ENCODE measurements at regions not wholly inside any gene's neighbourhood (a gene's known extent, or its start where the extent isn't known, plus 50 kb on each side); places are given as distances from the start of the nearest gene placed in this dataset.

DNA sequence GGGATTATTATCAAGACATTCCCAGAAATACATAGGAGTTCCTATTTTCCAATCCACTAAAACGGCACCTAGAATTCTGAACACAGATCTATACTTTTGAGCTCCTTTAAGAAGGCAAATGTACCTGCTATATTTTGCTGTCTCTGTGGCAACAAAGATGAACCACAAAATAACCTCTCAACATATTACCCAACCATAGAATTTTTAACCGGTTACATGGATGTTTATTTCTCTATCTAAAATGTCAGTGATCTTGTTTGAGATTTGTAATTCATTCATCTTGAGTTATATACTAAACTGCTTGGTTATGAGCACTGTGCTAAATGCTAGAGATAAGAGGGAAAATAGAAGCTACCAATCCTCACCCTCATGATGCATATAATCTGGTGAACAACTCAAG is 117.5 kb upstream of the HMGCLL1 start:
- DNase-seq (ENCODE audit: low spot score), result no peak
- Mint-ChIP-seq H3K36me3 (ENCODE audit: low read depth) (no peaks in the 10 kb centered on the region), H3K27me3 (ENCODE audit: low read depth) (no peaks in the 10 kb centered on the region), H3K27ac (no peak overlapping the region), H3K4me3 (ENCODE audit: low read depth) (no peak overlapping the region), H3K4me1 (ENCODE audit: low read depth) (no peaks in the 10 kb centered on the region), H3K9me3 (no peaks in the 10 kb centered on the region)
- intact Hi-C loops (cut with micrococcal nuclease), result no loop called here

DNA sequence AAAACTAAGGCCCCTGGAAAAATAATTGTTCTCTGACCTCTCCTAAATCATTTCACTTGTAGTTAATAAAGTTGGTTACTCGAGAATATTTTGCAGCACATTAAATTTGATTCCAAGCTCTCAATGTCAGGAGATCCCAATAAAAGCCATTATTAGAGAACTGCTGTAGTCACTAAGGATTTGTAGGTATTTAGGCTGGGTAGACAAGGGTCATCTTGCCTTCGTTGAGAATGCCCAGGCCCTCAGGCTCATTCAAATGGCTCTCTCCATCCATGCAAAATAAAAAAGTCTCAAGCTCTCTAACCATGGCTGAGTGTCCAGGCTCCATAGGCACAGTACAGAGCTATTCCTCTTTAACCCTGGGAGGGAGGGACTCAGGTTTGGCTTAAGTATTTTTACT is 117.0 kb upstream of the HMGCLL1 start:
- no peaks in the 10 kb centered on the region for H3K9me3 Mint-ChIP-seq
- DNase-seq (ENCODE audit: low spot score), result no peak
- intact Hi-C loops (cut with micrococcal nuclease), result no loop called here
- no peak overlapping the region for H3K27ac Mint-ChIP-seq
- no peaks in the 10 kb centered on the region for H3K36me3 Mint-ChIP-seq (ENCODE audit: low read depth)
- H3K27me3 Mint-ChIP-seq (ENCODE audit: low read depth), result no peaks in the 10 kb centered on the region
- H3K4me3 Mint-ChIP-seq (ENCODE audit: low read depth), result no peak overlapping the region
- H3K4me1 Mint-ChIP-seq (ENCODE audit: low read depth), result no peaks in the 10 kb centered on the region

DNA sequence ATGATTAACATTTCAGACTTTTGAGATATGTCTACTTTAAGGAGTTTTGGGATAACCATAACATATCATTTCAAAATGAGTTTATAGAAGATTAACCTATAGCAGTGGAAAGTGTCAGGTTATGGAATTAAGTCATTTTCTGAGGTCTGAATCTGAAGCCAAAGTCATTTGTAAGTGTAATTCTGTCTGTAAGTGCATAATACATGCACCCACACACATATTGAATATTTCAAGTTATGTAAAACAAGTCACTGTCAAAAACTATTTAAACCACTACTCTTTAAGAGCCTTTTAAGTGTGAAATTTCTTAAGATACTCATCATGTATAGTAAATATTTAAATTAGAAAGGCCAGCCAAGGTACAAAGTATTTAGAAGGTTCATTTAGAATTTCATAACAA is 115.8 kb upstream of the HMGCLL1 start:
- Mint-ChIP-seq H3K36me3 (ENCODE audit: low read depth) (no peaks in the 10 kb centered on the region), H3K27ac (no peak overlapping the region), H3K27me3 (ENCODE audit: low read depth) (no peaks in the 10 kb centered on the region), H3K4me1 (ENCODE audit: low read depth) (no peaks in the 10 kb centered on the region), H3K9me3 (no peaks in the 10 kb centered on the region), H3K4me3 (ENCODE audit: low read depth) (no peak overlapping the region)
- no peak for DNase-seq (ENCODE audit: low spot score)
- intact Hi-C loops (cut with micrococcal nuclease), result no loop called here

DNA sequence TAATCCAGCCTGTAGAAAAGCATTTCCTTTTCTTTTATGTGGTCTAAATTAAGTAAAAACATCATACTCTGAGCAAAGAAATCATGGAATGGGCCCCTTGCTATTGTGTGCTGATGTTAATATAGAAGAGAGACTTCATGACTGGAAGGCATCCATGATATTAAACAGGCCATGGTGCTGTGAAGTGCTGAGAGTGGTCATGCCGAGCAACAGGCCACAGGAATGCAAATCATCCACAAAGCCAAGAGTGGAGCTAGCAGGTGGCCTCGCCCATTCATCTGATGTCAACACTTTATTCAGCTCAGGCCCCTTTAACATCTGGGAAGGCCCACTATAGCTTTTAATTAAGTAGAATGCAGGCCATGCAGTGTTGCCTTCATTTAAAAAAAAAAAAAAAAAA is 115.2 kb upstream of the HMGCLL1 start:
- DNase-seq (ENCODE audit: low spot score), result no peak
- Mint-ChIP-seq H3K4me1 (ENCODE audit: low read depth) (no peaks in the 10 kb centered on the region), H3K27ac (no peak overlapping the region), H3K9me3 (no peaks in the 10 kb centered on the region), H3K27me3 (ENCODE audit: low read depth) (no peaks in the 10 kb centered on the region), H3K4me3 (ENCODE audit: low read depth) (no peak overlapping the region), H3K36me3 (ENCODE audit: low read depth) (no peaks in the 10 kb centered on the region)
- intact Hi-C loops (cut with micrococcal nuclease), result no loop called here

DNA sequence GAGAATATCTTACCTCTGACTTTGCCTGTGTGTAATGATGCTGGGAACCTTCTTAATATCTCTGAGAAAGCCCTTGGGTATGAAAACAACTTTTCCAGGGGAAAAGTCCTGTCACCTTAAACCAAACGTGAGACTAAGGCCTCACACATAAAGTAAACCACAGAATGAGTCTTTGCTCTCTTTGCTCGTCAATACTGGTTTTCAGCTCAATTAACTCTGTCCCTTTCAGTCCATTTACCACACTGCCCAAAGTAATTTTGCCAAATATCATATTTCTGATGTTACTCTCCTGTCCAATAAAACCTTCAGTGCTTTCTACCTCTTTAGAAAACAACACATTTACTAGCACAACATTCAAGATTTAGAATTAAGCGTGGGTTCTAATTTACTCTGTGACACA is 100.5 kb upstream of the HMGCLL1 start:
- H3K4me1 Mint-ChIP-seq (ENCODE audit: low read depth), result no peaks in the 10 kb centered on the region
- no peak overlapping the region for H3K27ac Mint-ChIP-seq
- H3K27me3 Mint-ChIP-seq (ENCODE audit: low read depth), result no peaks in the 10 kb centered on the region
- no peak for DNase-seq (ENCODE audit: low spot score)
- no peaks in the 10 kb centered on the region for H3K36me3 Mint-ChIP-seq (ENCODE audit: low read depth)
- intact Hi-C loops (cut with micrococcal nuclease), result no loop called here
- H3K4me3 Mint-ChIP-seq (ENCODE audit: low read depth), result no peak overlapping the region
- peaks cover 4% of the 10 kb centered on the region for H3K9me3 Mint-ChIP-seq

DNA sequence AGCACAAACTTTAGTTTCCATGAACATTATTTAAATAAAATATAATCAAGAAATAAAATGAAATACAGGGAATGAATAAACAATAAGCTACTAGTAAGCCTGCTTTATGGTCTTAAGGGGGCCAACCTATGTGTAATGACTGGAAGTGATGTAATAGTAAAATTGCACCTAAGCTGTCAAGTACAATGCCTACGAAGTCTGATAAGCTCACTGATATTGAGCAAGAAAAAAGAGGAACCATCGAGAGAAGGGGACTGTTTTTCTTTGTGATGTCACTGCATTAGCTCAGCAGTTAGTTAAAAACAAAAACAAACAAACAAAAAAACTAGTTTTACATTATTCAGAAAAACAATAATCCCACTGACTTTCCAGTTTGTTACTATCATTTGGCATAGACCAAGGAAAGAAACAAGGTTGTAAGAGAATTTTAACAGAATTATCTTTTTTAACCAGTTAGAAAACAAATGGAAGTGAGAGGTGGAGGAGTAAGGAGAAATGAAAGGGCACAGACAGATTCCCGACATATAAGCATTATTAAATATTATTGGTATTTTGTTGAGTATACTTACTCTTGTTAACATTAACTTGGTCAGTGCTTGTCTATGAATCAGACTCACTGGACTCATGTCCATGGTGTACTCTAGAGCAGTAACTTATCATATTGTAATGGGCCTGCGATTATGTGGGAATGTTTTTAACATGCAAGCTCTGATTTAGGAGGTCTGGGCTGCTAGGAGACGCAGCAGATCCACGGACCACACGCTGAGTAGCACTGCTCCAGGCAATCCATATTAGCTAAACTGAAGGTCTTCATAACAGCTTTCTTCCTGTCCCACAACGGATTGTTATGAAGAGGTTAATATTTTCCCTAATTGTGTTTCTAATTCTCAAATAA is 99.6 kb upstream of the HMGCLL1 start:
- peaks cover 4% of the 10 kb centered on the region for H3K9me3 Mint-ChIP-seq
- intact Hi-C loops (cut with micrococcal nuclease), result no loop called here
- H3K36me3 Mint-ChIP-seq (ENCODE audit: low read depth), result no peaks in the 10 kb centered on the region
- no peak for DNase-seq (ENCODE audit: low spot score)
- H3K27me3 Mint-ChIP-seq (ENCODE audit: low read depth), result no peaks in the 10 kb centered on the region
- H3K27ac Mint-ChIP-seq, result no peak overlapping the region
- no peaks in the 10 kb centered on the region for H3K4me1 Mint-ChIP-seq (ENCODE audit: low read depth)
- no peak overlapping the region for H3K4me3 Mint-ChIP-seq (ENCODE audit: low read depth)

DNA sequence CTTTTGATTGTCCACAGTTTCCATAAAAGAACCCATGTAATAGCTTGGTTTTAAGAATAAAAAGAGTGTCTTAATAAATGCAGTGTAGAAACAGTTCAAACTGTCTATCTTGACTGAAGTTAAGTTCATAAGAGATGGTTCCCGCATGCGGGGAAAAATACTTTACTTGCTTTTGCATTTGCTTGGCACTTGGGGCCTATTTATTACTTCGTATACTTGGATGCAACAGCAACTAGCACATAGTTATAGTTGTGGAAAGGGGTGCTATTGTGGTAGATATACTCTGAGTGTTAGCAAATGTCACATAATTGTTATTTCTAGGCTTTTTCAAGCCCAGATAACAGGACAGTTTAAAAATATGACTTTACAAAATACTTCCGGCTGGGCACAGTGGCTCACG is 97.7 kb upstream of the HMGCLL1 start:
- Mint-ChIP-seq H3K4me1 (ENCODE audit: low read depth) (no peaks in the 10 kb centered on the region), H3K9me3 (no peaks in the 10 kb centered on the region), H3K36me3 (ENCODE audit: low read depth) (no peaks in the 10 kb centered on the region), H3K27ac (no peak overlapping the region), H3K4me3 (ENCODE audit: low read depth) (no peak overlapping the region), H3K27me3 (ENCODE audit: low read depth) (no peaks in the 10 kb centered on the region)
- intact Hi-C loops (cut with micrococcal nuclease), result no loop called here
- no peak for DNase-seq (ENCODE audit: low spot score)

DNA sequence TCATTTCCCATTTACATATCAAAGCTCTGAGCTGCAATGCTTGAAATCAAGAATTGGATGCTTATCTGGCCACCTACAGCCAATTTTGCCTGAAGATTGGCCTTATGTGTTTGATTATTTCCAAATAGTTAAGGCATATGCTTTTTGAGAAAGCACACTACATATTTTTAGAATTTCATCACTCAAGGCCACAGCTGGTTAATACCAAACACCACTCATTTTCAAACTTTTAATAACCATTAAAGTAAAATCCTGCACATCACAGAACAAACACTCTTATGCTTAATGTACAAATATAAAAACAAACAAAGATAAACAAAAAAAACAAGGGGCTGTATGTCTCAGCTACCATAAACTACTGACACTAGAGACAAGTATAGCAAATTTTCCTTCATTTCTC is 96.9 kb upstream of the HMGCLL1 start:
- Mint-ChIP-seq H3K27ac (no peak overlapping the region), H3K9me3 (no peaks in the 10 kb centered on the region), H3K4me3 (ENCODE audit: low read depth) (no peak overlapping the region), H3K4me1 (ENCODE audit: low read depth) (no peaks in the 10 kb centered on the region), H3K27me3 (ENCODE audit: low read depth) (no peaks in the 10 kb centered on the region), H3K36me3 (ENCODE audit: low read depth) (no peaks in the 10 kb centered on the region)
- intact Hi-C loops (cut with micrococcal nuclease), result no loop called here
- DNase-seq (ENCODE audit: low spot score), result no peak

DNA sequence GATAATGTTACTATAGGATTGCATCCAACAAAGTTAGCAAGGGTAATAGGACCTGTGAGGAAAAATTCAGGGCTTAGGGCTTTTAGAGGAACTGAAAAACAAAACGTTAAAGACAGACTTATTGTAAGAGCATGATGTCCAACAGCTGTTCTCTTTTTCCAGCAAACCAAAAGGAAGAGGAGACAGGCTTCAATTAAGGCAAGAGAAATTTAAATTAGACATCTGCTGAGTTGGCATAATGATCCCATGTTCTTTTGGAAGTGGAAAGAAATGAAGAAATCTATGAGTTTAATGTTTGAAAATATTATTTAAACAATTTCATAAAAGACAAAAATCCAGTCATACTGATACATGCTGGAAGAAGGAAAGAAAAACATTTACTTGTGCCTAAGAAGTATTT is 95.7 kb upstream of the HMGCLL1 start:
- no peaks in the 10 kb centered on the region for H3K36me3 Mint-ChIP-seq (ENCODE audit: low read depth)
- H3K27ac Mint-ChIP-seq, result no peak overlapping the region
- no peaks in the 10 kb centered on the region for H3K9me3 Mint-ChIP-seq
- intact Hi-C loops (cut with micrococcal nuclease), result no loop called here
- H3K4me3 Mint-ChIP-seq (ENCODE audit: low read depth), result no peak overlapping the region
- H3K4me1 Mint-ChIP-seq (ENCODE audit: low read depth), result no peaks in the 10 kb centered on the region
- no peaks in the 10 kb centered on the region for H3K27me3 Mint-ChIP-seq (ENCODE audit: low read depth)
- DNase-seq (ENCODE audit: low spot score), result no peak

DNA sequence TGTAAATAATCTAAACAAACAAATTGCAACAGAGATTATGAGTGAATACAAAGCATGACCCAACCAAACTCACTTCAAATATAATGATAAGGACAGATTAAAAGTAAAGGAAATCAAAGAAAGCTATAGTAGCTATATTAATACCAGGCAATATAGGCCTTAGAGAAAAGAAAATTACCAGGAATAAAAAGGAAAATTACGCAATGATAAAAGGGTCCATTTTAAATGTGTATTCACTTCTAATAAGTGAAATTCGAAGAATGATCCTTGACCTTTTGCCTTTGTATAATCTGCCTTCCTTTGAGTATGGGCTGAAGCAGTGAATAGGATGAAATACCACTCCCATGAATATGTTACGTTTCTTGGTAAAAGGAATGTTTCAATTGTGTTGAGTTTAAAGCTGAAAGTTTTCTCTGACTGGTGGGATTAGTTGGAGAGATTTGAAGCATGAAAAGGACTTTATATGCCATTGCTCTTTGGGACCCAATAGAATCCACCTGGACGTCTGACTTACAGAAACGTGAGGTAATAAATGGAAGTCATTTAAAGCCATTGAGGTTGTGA is 91.9 kb upstream of the HMGCLL1 start:
- Mint-ChIP-seq H3K4me3 (ENCODE audit: low read depth) (no peak overlapping the region), H3K36me3 (ENCODE audit: low read depth) (no peaks in the 10 kb centered on the region), H3K27me3 (ENCODE audit: low read depth) (no peaks in the 10 kb centered on the region), H3K9me3 (peaks cover 8% of the 10 kb centered on the region), H3K4me1 (ENCODE audit: low read depth) (no peaks in the 10 kb centered on the region), H3K27ac (no peak overlapping the region)
- no peak for DNase-seq (ENCODE audit: low spot score)
- intact Hi-C loops (cut with micrococcal nuclease), result no loop called here

DNA sequence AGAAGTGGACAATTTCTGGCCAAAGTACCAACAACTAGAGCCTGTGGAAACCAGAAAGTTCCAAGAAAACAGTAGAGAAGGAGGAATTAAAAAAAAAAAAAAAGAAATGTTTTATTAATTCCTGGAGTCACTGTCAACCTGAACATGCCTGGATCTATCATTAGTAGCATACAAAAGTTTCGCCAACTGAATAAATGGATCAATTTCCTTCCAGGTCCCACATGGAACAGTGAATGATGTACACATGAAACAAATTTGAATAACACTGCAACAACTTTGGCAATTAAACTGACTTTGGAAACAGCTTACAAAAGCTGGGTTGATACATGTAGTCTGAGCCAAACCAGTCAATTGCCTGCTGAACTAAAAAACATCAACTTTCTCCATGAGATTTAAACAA is 90.0 kb upstream of the HMGCLL1 start:
- peaks cover 15% of the 10 kb centered on the region for H3K9me3 Mint-ChIP-seq
- intact Hi-C loops (cut with micrococcal nuclease), result no loop called here
- H3K27ac Mint-ChIP-seq, result no peak overlapping the region
- H3K4me3 Mint-ChIP-seq (ENCODE audit: low read depth), result no peak overlapping the region
- no peaks in the 10 kb centered on the region for H3K4me1 Mint-ChIP-seq (ENCODE audit: low read depth)
- no peak for DNase-seq (ENCODE audit: low spot score)
- no peaks in the 10 kb centered on the region for H3K27me3 Mint-ChIP-seq (ENCODE audit: low read depth)
- no peaks in the 10 kb centered on the region for H3K36me3 Mint-ChIP-seq (ENCODE audit: low read depth)

DNA sequence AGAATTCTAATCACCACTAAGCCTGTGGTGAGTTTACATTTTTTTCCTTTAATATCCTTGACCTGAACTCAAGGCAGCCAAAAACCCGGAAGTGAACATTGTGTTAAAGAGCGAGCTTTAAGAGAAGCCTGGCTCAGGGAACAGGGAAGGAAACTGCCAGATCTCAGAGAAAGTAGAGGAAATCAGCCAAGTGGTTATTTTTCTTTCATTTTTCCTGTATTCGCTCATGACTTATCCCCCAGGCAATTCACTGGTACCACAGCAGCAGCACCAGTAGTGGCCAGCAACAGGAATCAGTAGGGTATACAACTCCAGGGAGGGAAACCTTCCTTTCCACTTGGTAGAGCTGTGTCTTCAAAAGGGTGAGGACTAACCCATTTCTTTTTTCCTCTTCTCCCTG is 89.6 kb upstream of the HMGCLL1 start:
- no peak for DNase-seq (ENCODE audit: low spot score)
- intact Hi-C loops (cut with micrococcal nuclease), result no loop called here
- no peak overlapping the region for H3K27ac Mint-ChIP-seq
- no peaks in the 10 kb centered on the region for H3K36me3 Mint-ChIP-seq (ENCODE audit: low read depth)
- H3K4me1 Mint-ChIP-seq (ENCODE audit: low read depth), result no peaks in the 10 kb centered on the region
- no peak overlapping the region for H3K4me3 Mint-ChIP-seq (ENCODE audit: low read depth)
- peaks cover 18% of the 10 kb centered on the region for H3K9me3 Mint-ChIP-seq
- H3K27me3 Mint-ChIP-seq (ENCODE audit: low read depth), result no peaks in the 10 kb centered on the region

DNA sequence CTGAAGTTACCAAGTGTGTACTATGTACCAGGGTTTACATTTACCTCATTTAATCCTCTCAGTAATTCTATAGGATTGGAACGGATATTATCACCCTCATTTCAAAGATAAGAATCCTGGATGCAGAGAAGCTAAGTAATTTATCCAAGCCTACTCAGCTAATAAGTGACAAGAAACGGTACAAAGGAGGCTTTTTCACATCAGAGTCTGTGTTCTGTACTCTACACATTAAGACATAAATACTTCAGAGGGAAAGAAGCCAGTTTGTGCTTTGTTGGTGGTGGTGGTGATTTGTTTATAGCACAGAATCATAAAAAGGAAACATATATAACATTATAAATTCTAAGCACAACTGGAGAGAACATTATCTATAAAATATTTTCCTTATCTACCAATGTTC is 88.3 kb upstream of the HMGCLL1 start:
- intact Hi-C loops (cut with micrococcal nuclease), result no loop called here
- no peak for DNase-seq (ENCODE audit: low spot score)
- no peaks in the 10 kb centered on the region for H3K27me3 Mint-ChIP-seq (ENCODE audit: low read depth)
- no peak overlapping the region for H3K4me3 Mint-ChIP-seq (ENCODE audit: low read depth)
- no peak overlapping the region for H3K27ac Mint-ChIP-seq
- no peaks in the 10 kb centered on the region for H3K36me3 Mint-ChIP-seq (ENCODE audit: low read depth)
- no peaks in the 10 kb centered on the region for H3K4me1 Mint-ChIP-seq (ENCODE audit: low read depth)
- peaks cover 26% of the 10 kb centered on the region for H3K9me3 Mint-ChIP-seq

All from activated T-helper 2 cell treated with anti-CD3 and anti-CD28 coated beads, Interferon-gamma antibody, Interleukin-2, Interleukin-4, amounts not matched to agents 10 μg/mL and 5 μg/mL and 100 μg/mL, durations not matched to agents 14 hours and 24 hours and 36 hours (primary cell).